DMS53 treated with DMSO at 0.1 percent for 48 hours (cell line): ENCODE measurements at regions not wholly inside any gene's neighbourhood (a gene's known extent, or its start where the extent isn't known, plus 50 kb on each side); places are given as distances from the start of the nearest gene placed in this dataset.

Source experiments
- DNase-seq: peaks from one replicate; lab custom pipeline; 2025; ENCODE audit not compliant: unreplicated experiment; lab: John Stamatoyannopoulos, UW

GRCh38 chr7:96415293-96415940 is 93.5 kb upstream of the SLC25A13 start:
- no peak for DNase-seq

- DNase-seq, result peak; percentile 72
These were observed 93.0 kb upstream of the SLC25A13 start for GRCh38 chr7:96414931-96415292.

GRCh38 chr7:96410126-96410839 is 88.4 kb upstream of the SLC25A13 start:
- no peak for DNase-seq

GRCh38 chr7:96408881-96409280 is 87.0 kb upstream of the SLC25A13 start:
- no peak for DNase-seq

GRCh38 chr7:96407427-96407826 is 85.5 kb upstream of the SLC25A13 start:
- DNase-seq, result no peak

GRCh38 chr7:96402913-96403312 is 81.0 kb upstream of the SLC25A13 start:
- DNase-seq, result no peak

GRCh38 chr7:96401200-96401599 is 79.3 kb upstream of the SLC25A13 start:
- DNase-seq, result no peak

GRCh38 chr7:96400518-96400917 is 78.6 kb upstream of the SLC25A13 start:
- no peak for DNase-seq

GRCh38 chr7:96400001-96400400 is 78.1 kb upstream of the SLC25A13 start:
- DNase-seq, result no peak

GRCh38 chr7:96397936-96398598 is 76.2 kb upstream of the SLC25A13 start:
- DNase-seq, result no peak

- no peak for DNase-seq
These were observed 66.9 kb upstream of the SLC25A13 start for GRCh38 chr7:96388620-96389383.

- DNase-seq, result peak; percentile 8
These were observed 66.3 kb upstream of the SLC25A13 start for GRCh38 chr7:96388166-96388565.

GRCh38 chr7:96380111-96380512 is 58.2 kb upstream of the SLC25A13 start:
- no peak for DNase-seq

- no peak for DNase-seq
These were observed 55.5 kb upstream of the SLC25A13 start for GRCh38 chr7:96377399-96377798.
